Esophagus muscularis mucosa (tissue), 4 donors: ENCODE measurements at regions not wholly inside any gene's neighbourhood (a gene's known extent, or its start where the extent isn't known, plus 50 kb on each side); places are given as distances from the start of the nearest gene placed in this dataset.

ENCODE experiments used
- DNase-seq: peaks from one replicate; pipeline ENCODE4 v3.0.0-alpha.2; 2017; ENCODE audit errors: extremely low spot score
- H3K27ac ChIP-seq, 4 donors: fragments of 200-600 bp; sonication (generic); replicated peaks in 1 of 4; 1 replicate in 3 of 4; 2 replicates in 1 of 4; pipeline ENCODE4 v1.5.1; 2016 to 2019; ENCODE audit warnings: mild to moderate bottlenecking in 1 of 4
- H3K27me3 ChIP-seq, 4 donors: fragments of 200-600 bp; sonication (generic); one replicate each; pipeline versions ENCODE4 v1.5.1 to v1.6.0; 2016 to 2019
- H3K36me3 ChIP-seq, 4 donors: fragments of 200-600 bp; sonication (generic); one replicate each; pipeline ENCODE4 v1.5.1; 2016 to 2019
- H3K4me1 ChIP-seq, 4 donors: fragments of 200-600 bp; sonication (generic); one replicate each; pipeline ENCODE4 v1.5.1; 2016 to 2019
- H3K4me3 ChIP-seq, 4 donors: fragments of 200-600 bp; sonication (generic); 1 replicate in 2 of 4; 2 replicates in 2 of 4; pipeline ENCODE4 v1.5.1; 2016 to 2019; ENCODE audit warnings: mild to moderate bottlenecking in 4 of 4, moderate library complexity in 1 of 4
- H3K9me3 ChIP-seq, 4 donors: fragments of 200-600 bp; sonication (generic); 1 replicate in 3 of 4; 2 replicates in 1 of 4; pipeline ENCODE4 v1.5.1; 2016 to 2019
- EP300 ChIP-seq: sonication (generic); formaldehyde crosslinking; IDR thresholded peaks from one replicate; pipeline ENCODE4 v1.6.1; 2017; ENCODE audit warnings: antibody characterized with exemption
- POLR2A ChIP-seq: fragments of 450-650 bp; IDR thresholded peaks from one replicate; pipeline ENCODE4 v1.6.1; 2017; ENCODE audit warnings: antibody characterized with exemption, moderate library complexity, mild to moderate bottlenecking, low read depth
- POLR2AphosphoS5 ChIP-seq, 2 donors: sonication (generic); formaldehyde crosslinking; IDR thresholded peaks; one replicate each; pipeline ENCODE4 v1.6.1; 2017; ENCODE audit warnings: antibody characterized with exemption in 2 of 2
- WGBS: methylation state at CpG from one replicate; pipeline ENCODE4 v1.1.5; 2018; 5-methylcytosine and 5-hydroxymethylcytosine counted together
- intact Hi-C: fragments of 100-400 bp; cut with DNase I; formaldehyde crosslinking; loops from one replicate; pipeline ENCODE4 v1.15.1; 2023
- TF ChIP-seq, protein P1 (sequence below), 3 experiments: fragments of 200-600 bp in 2 of 3; fragments of 450-650 bp in 1 of 3; sonication (generic) in 2 of 3; IDR thresholded peaks; one replicate each; pipeline ENCODE4 v1.5.1; 2017 to 2019; ENCODE audit warnings: antibody characterized with exemption in 3 of 3, mild to moderate bottlenecking in 2 of 3, moderate library complexity in 1 of 3

DNA sequence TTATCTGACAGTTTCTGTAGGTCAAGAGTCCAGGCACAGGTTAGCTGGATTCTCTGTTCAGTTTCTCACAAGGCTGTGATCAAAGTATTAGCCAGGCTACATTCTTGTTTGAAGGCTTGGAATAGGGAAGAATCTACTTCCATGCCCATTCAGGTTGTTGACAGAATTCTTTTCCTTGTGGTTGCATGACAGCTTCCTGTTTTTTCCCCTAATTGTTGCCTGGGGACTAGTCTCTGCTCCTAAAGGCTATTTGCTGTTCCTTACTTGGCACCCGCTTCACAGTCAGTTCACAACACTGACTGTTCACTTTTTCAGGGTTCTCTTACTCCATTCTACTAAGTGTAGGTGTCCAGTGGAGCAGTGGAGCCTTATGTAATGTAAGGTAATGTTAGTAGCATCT is 115.4 kb upstream of the GBE1 start:
- intact Hi-C loops: no loop called here
- 75% methylated on average over 1 of the region's 1 CpG for WGBS

DNA sequence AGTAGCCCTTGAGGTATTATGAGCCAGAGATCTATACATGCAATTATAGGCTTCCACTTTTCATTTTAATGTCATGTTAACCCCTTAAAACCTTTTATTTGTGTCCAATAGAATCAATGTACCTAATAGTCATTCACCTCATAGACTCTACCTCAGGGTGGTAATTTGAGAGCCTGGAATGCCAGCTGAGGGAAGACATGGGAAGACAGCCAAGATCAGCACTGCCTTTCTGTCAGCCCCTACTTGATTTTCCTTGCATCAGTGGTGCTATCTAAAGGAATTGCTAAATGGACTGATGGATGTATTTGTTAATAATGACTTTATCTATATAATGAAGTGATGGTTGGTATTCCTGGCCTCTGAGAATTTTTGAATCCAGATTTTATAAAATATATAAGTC is 113.3 kb upstream of the GBE1 start:
- no peak for TF ChIP-seq POLR2A
- no peak for TF ChIP-seq EP300
- TF ChIP-seq, protein P1, sequence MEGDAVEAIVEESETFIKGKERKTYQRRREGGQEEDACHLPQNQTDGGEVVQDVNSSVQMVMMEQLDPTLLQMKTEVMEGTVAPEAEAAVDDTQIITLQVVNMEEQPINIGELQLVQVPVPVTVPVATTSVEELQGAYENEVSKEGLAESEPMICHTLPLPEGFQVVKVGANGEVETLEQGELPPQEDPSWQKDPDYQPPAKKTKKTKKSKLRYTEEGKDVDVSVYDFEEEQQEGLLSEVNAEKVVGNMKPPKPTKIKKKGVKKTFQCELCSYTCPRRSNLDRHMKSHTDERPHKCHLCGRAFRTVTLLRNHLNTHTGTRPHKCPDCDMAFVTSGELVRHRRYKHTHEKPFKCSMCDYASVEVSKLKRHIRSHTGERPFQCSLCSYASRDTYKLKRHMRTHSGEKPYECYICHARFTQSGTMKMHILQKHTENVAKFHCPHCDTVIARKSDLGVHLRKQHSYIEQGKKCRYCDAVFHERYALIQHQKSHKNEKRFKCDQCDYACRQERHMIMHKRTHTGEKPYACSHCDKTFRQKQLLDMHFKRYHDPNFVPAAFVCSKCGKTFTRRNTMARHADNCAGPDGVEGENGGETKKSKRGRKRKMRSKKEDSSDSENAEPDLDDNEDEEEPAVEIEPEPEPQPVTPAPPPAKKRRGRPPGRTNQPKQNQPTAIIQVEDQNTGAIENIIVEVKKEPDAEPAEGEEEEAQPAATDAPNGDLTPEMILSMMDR (IDR thresholded peaks at IDR 0.05): no peak
- no peak for TF ChIP-seq POLR2AphosphoS5 (IDR thresholded peaks at IDR 0.05)
- no peaks in the 10 kb centered on the region for H3K36me3 ChIP-seq
- intact Hi-C loops: no loop called here
- H3K4me3 ChIP-seq: no peak overlapping the region
- no peak for DNase-seq
- H3K4me1 ChIP-seq: no peaks in the 10 kb centered on the region
- H3K27ac ChIP-seq: no peak overlapping the region
- peaks cover 0 to 6% (median 0%) of the 10 kb centered on the region in 4 donors for H3K9me3 ChIP-seq
- H3K27me3 ChIP-seq: no peaks in the 10 kb centered on the region

More for the DNA sequence above, 115.4 kb upstream of the GBE1 start:
- no peak for DNase-seq
- Histone ChIP-seq H3K27ac (no peak overlapping the region), H3K9me3 (peaks cover 0 to 6% (median 0%) of the 10 kb centered on the region in 4 donors), H3K27me3 (no peaks in the 10 kb centered on the region), H3K4me1 (no peaks in the 10 kb centered on the region), H3K4me3 (no peak overlapping the region), H3K36me3 (no peaks in the 10 kb centered on the region)
- no peak for TF ChIP-seq POLR2AphosphoS5 (IDR thresholded peaks at IDR 0.05)
- TF ChIP-seq, protein P1 (IDR thresholded peaks at IDR 0.05): no peak
- no peak for TF ChIP-seq EP300
- no peak for TF ChIP-seq POLR2A

DNA sequence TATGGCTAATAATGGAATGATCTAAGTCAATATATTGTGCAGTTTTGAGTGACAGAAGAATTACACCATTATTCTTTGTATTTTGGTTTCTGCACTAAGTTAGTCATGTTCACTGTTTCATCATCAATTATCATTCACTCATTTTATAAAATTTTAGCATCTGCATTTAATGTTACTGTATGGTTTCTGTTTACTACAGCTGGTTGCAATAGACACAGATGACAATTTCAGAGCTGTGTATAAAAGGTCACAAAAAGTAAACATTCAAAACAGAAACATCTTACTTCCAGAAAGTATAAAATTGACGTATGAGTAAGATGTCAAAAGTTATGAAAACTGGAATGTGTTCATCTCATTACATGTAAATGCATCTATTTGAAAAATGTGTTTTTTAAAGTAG is 111.1 kb upstream of the GBE1 start:
- Histone ChIP-seq H3K27me3 (no peaks in the 10 kb centered on the region), H3K4me1 (no peaks in the 10 kb centered on the region), H3K36me3 (no peaks in the 10 kb centered on the region), H3K9me3 (no peaks in the 10 kb centered on the region), H3K4me3 (no peak overlapping the region), H3K27ac (no peak overlapping the region)
- TF ChIP-seq, protein P1 (IDR thresholded peaks at IDR 0.05): no peak
- no peak for TF ChIP-seq EP300
- 74% methylated on average over 1 of the region's 1 CpG for WGBS
- intact Hi-C loops: no loop called here
- DNase-seq: no peak

DNA sequence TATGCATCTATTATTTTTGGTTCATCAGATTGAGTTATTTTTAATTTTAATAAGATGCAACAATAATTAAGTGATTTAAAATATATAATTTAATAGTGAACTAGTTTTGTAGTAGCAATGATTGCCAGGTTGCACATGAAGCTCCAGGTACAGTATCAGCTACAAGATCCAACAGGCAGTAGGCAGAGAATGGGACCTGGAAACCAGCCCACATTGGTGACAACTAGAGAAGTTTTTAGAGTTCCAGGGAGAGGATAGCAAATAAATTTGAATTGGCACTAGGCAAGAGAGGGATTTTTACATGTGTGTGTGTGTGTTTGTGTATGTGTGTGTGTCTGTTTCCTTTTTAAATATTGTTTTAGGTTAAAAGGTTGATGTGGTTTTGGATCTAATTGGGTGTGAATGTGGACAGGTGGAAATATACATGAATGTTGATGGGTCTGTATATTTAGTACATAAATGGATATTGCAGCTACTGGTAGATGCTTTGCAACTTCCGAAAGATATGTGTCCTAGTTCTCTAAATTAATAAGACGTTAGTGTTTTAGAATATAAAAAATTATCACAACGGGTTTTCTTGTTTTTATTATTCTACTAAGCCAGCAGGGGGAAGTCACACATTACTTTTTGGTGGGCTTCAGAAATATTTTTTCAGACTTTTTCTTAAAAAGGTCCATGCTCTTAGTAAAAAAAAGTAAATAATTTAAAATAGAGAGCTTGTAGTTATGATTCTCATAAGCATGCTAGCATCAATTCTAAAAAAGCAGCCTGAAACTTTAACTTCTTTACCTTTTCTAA is 110.1 kb upstream of the GBE1 start:
- no peaks in the 10 kb centered on the region for H3K4me1 ChIP-seq
- 40% methylated on average over 3 of the region's 3 CpGs for WGBS
- intact Hi-C loops: no loop called here

More for the DNA sequence above, 110.1 kb upstream of the GBE1 start:
- Histone ChIP-seq H3K27ac (no peak overlapping the region), H3K36me3 (no peaks in the 10 kb centered on the region), H3K4me3 (no peak overlapping the region), H3K9me3 (no peaks in the 10 kb centered on the region), H3K27me3 (no peaks in the 10 kb centered on the region)
- TF ChIP-seq, protein P1 (IDR thresholded peaks at IDR 0.05): no peak
- TF ChIP-seq POLR2AphosphoS5 (IDR thresholded peaks at IDR 0.05): no peak
- no peak for TF ChIP-seq EP300
- no peak for DNase-seq
